Retinal pigment epithelial cell (primary cell): ENCODE measurements at regions not wholly inside any gene's neighbourhood (a gene's known extent, or its start where the extent isn't known, plus 50 kb on each side); places are given as distances from the start of the nearest gene placed in this dataset.

ENCODE experiments used
- DNase-seq: peaks from one replicate; pipeline ENCODE4 v3.0.0-alpha.2; 2010; ENCODE audit warnings: low read depth
- H3K4me3 ChIP-seq: 2 replicates; pipeline ENCODE4 v1.5.1; 2011; ENCODE audit warnings: mild to moderate bottlenecking, low read length, control low read depth, moderate library complexity
- CTCF ChIP-seq: conservative IDR thresholded peaks from 2 replicates; pipeline ENCODE4 v1.5.1; 2011; ENCODE audit warnings: low read depth, low read length, control low read depth, inconsistent platforms

- TF ChIP-seq CTCF = no peak
- DNase-seq = no peak
- no peak overlapping the region for H3K4me3 ChIP-seq
Measured at GRCh38 chr9:784202-784601, 57.3 kb upstream of the DMRT1 start.

- H3K4me3 ChIP-seq = no peak overlapping the region
- DNase-seq = no peak
- TF ChIP-seq CTCF = no peak
Measured at GRCh38 chr9:784916-785315, 56.6 kb upstream of the DMRT1 start.

- no peak overlapping the region for H3K4me3 ChIP-seq
- TF ChIP-seq CTCF = no peak
- DNase-seq = no peak
Measured at GRCh38 chr9:785997-786396, 55.5 kb upstream of the DMRT1 start.

GRCh38 chr9:786405-786804 is 55.1 kb upstream of the DMRT1 start:
- TF ChIP-seq CTCF = no peak
- no peak for DNase-seq
- no peak overlapping the region for H3K4me3 ChIP-seq

GRCh38 chr9:788777-789176 is 52.7 kb upstream of the DMRT1 start:
- no peak for DNase-seq
- no peak overlapping the region for H3K4me3 ChIP-seq
- TF ChIP-seq CTCF = no peak
